GM19035 (cell line): ENCODE measurements at regions not wholly inside any gene's neighbourhood (a gene's known extent, or its start where the extent isn't known, plus 50 kb on each side); places are given as distances from the start of the nearest gene placed in this dataset.
"Not testable (repeated sequence)": the region's sequence is repeated elsewhere in the genome, so short reads cannot be mapped to it uniquely, and the experiment has no call there.

Experiments used
- ATAC-seq: cut with Tn5 transposase; IDR thresholded peaks from one replicate; pipeline ENCODE4 v1.9.1; 2021; ENCODE audit not compliant: unreplicated experiment

DNA sequence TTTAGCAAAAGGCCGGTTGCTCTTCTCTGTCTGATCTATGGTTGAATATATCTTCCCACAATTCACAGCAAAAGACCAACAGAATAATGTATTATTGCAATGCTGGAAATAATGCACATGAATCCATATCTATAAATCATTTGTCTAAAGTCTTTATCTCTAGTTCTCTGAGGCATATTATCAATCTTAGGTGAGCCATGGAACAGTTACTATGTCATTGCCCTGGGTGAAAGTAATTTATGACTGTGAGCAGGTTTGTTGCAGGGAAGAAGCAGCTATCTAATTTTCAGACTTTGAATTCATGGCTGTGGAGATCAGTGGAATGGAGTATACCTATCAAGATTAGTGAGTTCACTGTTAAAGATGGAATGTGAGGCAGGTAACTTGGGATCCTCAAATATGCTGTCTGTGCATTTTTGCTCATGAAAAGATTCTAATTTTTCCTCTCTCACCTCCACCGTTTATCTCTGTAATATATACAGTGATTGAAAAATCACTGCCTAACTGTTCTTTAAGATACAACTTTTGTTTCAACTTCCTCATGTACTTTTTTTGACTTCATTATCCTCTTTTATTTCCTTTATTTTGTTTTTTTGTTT, 256.8 kb upstream of the ARSJ start:
- ATAC-seq: no peak

DNA sequence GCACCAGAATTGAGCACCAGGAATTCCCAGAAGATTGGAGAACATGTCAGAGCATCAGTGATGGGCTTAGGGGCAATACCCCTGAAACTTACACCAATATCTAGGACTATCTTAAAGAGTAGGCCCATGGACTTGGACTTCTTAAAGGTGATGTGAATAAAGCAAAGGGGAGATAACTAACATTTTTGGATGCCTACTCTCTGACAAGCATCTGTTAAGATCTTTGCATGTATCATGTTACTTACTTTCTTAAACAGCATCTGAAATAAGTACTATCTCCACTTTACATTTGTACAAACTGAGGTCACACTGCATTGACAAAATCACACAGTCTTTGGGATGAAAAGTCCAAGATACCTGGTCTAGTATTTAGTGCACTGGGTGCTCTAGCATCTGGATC, 258.6 kb upstream of the ARSJ start:
- no peak for ATAC-seq

DNA sequence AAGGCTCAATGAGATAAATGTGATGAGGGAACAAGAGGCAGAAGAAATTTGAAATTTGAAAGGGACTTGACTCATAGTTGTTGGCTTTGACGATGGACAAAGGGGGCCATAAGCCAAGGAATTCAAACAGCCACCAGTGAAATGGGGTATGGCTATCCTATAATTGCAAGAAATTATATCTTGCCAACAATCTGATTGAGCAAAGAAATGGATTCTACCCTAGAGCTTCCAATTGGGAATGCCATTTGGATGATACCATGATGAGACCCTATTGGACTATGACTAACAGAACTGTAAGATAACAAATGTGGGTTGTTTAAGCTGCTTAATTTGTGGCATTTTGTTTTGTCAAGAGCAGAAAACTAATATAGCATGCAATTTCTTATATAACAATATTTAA, 270.1 kb upstream of the ARSJ start:
- ATAC-seq: no peak

DNA sequence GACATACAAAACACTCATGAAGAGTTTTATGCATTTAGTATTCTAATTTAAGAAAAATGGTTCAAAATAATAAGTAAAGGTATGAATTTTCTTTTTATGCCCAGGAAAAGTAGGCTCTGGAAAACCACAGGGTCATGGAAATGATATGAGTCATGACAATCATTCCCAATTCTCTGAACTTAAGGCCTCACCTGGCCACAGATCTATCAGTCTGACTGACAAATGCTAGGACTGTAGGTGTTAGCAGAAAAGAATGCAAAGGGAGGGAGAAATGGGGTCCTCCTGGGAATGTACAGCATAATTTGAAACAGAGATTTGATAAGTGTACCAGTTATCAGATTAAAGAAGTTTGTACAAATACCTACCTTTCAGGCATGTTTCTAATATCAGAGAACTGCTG, 270.5 kb upstream of the ARSJ start:
- no peak for ATAC-seq

DNA sequence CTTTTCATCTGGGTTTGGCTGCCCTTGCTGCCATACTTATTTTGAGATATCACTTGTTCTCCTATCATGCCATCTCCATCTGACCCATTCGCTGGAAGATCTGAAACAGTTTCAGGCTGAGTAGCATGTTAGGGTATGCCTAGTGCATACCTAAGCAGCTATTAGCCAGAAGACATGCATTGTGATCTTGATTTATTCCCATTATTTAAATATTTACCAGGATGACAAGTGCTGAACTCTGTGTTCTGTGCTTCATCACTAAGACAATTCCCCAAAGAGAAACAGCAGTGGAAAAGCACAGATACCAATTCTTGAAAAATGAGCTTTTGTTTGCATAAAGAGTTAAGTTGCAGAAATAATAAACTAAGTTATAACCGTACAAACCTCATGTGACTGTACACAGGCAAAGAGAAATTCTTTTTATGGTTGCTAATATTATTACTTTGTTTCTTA, 271.0 kb upstream of the ARSJ start:
- ATAC-seq: no peak

DNA sequence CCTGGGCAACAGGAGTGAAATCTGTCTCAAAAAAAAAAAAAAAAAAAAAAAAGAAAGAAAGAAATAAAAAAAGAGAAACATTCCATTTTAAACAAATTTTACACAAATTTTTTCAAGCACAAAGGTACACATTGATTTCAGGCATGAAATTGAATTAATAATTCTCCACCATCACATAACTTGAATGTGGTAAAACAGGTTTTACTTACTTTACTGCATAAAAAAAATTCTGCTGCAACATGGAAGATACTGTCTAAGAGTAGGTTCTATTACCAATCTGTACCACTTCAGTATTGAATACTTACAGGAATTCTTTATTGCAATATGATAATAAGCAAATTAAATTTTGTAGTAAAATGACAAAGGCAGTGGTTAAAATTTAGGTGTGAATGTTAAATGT, 271.6 kb upstream of the ARSJ start:
- ATAC-seq: no peak

DNA sequence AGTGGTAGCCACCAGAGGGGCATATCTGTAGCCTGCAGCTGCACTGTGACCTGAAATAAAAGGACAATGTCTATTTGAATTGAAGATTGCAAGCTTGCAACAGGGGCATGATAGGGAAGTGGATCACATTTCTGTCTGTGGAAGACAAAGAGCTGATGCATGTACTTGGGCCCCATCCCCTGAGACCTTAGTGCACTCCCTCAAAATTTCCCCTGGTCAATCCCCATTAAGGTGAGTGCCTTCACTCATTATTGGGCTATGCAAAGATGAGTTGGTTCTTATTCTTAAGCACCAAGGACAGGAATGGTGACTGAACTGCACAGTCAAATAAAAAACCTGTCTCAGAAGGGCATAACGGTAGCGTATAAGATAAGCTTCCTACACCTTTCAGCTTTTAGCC, 273.1 kb upstream of the ARSJ start:
- no peak for ATAC-seq

DNA sequence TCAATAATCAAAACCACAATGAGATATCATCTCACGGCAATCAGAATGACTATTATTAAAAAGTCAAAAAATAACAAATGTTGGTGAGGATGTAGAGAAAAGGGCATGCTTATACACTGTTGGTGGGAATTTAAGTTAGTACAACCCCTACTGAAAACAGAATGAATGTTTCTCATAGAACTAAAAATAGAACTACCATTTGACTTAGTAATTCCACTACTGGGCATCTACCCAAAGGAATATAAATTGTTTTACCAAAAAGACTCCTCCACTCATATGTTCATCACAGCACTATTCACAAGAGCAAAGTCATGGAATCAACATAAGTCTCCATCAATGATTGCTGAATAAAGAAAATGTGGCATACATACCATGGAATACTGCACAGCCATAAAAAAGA, 278.1 kb upstream of the ARSJ start:
- no peak for ATAC-seq

DNA sequence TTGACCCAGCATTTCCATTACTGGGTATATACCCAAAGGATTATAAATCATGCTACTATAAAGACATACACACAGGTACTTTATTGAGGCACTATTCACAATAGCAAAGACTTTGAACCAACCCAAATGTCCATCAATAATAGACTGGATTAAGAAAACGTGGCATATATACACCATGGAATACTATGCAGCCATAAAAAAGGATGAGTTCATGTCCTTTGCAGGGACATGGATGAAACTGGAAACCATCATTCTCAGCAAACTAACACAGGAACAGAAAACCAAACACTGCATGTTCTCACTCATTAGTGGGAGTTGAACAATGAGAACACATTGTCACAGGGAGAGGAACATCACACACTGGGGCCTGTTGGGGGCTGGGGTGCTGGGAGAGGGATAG, 283.0 kb upstream of the ARSJ start:
- ATAC-seq: not testable (repeated sequence)

DNA sequence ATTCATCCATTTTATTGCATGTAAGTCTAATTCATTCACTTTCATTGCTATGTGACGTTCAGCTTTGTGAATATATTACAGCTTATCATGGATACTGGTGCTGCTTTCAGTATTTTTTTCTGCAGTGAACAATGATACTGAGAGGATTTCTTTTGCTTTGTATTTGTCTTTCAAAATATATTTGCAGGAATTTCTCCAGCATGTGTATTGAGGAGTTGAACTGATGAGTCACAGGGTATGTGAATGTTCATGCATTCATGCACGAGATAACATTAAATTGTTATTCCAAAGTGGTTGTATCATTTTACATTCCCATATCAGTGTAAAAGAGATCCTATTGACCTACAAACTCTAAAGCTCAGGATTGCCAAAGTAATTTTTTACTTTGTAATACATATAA, 283.8 kb upstream of the ARSJ start:
- ATAC-seq: no peak

DNA sequence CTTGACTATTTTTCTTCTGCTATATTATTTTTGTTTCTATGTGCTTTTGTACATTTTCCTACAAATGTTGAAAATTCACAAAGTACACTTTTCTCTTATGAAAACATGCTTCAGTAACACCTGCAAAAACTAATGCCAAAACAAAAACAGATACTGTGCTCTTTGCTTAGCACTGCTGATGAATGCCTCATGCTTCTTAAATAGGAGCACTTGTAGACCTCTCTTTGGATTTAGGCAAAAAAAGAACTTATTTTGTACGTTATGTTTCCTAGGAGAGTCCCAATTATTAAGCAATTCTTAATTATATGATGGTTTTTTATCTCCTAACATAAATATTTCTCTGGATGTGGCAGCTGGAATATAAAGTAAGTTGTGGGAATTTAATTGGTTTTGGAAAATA, 285.0 kb upstream of the ARSJ start:
- no peak for ATAC-seq

DNA sequence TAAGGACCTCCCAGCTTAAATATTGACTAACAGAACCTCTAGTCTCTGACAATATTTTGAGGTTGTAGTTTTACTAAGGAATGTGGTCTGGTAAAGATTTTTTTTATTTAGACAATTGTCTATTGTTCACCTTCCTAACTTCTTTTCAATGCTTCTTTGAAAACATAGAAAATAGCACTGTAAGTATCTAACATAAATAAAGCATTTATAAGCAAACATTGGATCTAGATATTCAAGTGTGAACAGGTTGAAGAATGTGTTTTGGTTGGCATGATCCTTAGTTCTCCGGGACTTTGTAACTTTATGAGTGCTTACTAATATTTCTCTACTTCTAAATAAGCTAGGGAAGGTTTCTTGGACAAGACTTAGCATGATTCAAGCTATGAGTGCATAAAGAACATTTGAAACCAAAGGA, 285.4 kb upstream of the ARSJ start:
- no peak for ATAC-seq

DNA sequence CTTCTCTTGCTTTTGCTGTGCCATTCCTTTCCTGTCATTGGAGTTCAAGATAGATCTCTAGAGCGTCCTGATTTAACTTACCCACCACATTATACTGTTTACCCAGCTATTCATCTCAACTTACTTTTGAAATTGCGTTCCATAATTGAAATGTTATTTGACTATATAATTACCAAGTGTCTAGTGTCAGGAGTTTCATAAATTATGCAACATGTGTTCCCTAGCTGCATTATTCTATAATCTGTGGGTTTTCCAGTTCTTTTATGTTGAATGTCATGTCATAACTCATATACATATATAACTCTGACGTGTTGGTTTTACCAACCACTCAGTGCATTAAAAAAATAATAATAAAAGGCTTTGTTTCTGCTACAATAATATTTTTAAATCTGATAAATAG, 285.9 kb upstream of the ARSJ start:
- no peak for ATAC-seq

DNA sequence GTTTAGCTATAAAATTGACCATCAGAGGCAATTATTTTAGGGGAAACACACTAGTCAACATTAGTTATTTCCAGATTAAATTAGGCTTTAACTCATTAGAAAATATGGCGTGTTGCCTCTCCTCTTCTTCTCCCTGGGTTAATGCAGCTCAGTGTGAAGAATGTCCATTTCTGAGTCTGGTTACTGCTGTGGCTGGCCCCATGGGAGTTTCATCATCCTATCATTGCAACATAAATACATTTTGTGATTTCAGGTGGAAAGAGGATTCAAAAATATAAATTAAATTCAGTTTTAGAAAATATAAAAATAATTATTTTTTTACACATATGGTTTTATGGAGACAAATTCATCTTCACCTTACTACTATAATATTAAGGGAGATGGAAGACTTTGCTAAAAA, 288.5 kb upstream of the ARSJ start:
- ATAC-seq: no peak

DNA sequence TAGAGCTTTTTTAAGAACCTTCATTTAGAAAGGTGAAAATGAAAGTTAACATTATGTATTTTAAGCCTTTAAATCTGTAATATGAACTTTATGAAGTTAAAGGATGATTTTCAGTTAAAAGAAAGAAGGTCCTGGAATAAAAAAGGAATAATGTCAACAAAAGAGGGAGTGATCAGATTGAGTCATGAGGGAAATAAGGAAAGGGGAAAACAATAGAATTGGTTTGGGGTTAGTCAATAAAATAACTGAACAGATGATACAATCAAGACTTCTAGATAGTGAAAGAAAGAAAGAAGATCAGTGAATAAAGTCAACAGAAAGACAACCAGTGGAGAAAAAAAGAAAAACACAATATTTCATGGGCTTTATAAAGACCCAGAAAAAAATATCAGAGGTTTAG, 291.6 kb upstream of the ARSJ start:
- no peak for ATAC-seq

DNA sequence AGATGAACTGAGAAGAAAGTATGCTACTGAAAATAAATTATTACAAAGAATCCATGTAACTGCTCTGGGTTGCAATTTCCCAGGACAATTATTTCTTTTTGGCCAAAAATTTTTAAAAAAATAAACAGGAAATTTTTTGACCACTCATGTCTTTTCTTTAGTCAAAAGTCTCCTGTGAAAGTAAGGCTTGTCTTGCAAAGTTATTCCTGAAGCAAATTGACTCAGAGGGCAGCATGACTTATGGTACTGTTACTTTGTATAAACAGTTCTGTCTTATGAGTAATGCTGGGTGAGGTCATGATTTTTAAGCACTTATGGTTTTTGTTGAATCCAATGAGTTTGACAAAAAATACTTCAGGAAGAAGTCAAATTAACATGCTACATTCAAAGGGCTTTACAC, 292.8 kb upstream of the ARSJ start:
- no peak for ATAC-seq

DNA sequence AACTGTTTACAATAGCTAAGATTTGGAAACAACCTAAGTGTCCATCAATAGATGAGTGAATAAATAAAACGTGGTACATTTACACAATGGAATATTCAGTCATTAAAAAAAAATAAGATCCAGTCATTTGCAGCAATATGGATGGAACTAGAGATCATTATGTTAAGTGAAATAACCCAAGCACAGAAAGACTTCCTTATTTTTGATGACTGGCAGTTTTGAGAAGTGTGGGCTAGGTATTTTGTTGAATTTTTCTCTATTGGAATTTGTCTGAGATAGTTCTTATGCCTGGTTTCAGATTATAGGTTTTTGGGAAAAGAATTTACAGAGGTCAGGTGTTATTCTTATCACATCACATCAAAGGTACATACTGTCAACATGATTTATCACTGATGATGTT, 293.8 kb upstream of the ARSJ start:
- no peak for ATAC-seq

DNA sequence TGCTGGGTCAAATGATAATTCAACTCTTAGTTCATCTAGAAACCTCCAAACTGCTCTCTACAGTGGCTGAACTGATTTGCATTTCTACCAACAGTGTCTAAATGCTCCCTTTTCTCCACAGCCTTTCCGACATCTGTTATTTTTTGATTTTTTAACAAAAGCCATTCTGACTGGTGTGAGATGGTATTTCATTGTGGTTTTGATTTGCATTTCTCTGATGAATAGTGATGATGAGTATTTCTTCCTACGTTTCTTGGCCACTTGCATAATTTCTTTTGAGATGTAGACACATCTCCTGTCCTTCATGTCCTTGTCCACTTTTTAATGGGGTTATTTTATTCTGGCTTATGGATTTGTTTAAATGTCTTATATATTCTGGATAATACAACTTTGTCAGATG, 298.2 kb upstream of the ARSJ start:
- no peak for ATAC-seq

DNA sequence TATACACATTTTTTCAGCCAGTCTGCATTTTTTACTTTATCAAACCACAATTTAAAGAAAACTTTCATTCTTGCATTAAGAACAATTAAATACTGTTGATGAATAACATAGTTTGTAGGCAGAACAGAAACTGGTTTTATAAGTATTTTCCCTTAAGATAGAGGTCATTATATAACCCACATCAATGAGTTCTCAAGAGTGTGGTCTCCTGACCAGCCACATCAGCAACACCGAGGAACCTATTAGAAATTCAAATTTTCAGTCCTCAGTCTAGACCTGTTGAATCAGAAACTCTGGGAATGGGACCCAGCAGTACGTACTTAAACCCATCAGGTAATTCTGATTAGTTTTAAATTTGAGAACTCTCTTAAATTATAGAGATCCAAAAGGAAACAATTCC, 299.6 kb upstream of the ARSJ start:
- no peak for ATAC-seq

DNA sequence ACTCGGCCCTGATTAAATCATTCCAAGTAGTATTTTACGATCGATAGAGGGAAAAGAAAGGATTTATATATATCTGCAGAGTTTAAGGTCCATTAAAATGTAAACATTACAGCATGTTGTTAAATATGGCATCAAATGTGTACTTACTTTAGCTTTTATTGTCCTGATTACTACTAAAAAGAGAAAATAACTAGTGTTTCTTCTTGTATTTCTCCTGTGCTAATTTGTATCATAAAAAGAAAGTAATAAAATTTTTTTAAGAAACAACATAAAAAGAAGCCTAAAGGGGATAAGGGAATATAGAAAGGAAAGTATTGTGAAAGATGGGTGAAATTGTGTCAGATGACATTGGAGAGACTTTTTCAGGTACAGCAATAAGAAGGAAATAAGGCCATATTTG, 300.3 kb upstream of the ARSJ start:
- no peak for ATAC-seq

DNA sequence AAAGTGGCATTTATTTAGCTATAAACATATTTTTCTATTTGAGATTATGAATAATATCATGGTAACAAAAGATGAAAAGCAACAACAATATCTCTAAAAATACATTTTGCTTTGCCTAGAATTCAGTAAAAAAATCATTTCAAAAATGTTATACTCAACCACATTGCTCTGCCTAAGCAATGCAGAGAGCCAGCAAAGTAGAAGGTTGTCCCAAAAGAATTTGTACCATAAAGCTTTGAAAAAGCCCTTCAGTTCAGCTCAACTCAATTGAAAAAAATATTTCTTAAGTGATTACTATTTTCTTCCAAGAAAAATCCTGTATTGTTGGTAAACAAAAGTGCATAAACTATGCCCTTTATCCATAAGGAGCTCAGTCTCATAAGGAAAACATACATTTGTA, 301.2 kb upstream of the ARSJ start:
- no peak for ATAC-seq

DNA sequence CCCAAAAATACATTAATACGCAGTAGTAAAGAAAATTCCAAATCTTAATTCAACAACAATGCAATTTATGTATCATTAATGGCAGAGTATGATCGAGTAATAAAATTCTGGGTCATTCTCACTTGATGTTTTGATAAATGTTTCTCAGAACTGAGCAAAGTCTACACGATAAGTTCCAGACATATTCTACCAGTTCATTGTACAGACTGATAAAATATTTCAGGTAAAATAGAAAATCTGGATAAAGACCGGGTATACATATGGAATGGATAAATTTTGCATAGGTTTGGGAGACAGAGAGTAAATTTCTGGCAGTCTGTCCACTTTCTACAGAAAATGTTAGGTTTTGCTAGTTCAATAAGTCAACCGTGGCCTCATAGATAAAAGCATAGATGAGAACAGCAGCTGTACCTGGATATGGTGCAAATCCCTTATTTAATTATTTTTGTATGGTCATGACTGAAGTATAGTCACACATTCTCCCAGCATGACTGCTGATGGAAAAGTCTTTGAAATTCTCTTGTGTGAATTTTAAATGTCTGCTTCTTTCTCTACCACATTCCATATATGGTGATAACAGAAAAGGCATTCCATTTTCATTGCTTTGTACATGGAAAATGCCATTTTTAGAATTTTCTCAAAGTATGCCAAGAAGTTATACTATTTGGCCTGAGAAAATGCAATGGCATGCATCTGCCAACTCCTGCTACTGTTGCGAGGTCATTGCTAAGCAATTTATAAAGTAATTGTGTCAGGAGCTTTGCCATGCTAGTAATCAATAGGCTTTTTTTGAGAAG, 301.9 kb upstream of the ARSJ start:
- ATAC-seq: no peak

DNA sequence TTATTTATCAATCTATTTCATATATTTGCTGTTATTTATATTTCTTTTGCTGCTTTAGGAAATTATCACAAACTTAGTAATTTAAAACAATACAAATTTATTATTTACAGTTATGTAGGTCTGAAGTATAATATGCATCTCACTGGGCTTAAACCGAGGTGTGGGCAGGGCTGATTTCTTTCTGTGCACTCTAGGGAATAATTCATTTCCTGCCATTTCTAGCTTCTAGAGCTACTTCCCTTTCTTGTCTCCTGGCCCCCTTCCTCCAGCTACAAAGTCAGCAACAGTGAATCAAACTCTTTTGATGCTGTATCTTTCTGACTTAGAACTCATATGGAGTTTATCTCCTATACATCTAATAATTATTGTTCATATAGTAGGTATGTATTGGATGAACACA, 303.5 kb upstream of the ARSJ start:
- no peak for ATAC-seq
